ENCODE measurements at regions not wholly inside any gene's neighbourhood (a gene's known extent, or its start where the extent isn't known, plus 50 kb on each side); places are given as distances from the start of the nearest gene placed in this dataset.

DNA sequence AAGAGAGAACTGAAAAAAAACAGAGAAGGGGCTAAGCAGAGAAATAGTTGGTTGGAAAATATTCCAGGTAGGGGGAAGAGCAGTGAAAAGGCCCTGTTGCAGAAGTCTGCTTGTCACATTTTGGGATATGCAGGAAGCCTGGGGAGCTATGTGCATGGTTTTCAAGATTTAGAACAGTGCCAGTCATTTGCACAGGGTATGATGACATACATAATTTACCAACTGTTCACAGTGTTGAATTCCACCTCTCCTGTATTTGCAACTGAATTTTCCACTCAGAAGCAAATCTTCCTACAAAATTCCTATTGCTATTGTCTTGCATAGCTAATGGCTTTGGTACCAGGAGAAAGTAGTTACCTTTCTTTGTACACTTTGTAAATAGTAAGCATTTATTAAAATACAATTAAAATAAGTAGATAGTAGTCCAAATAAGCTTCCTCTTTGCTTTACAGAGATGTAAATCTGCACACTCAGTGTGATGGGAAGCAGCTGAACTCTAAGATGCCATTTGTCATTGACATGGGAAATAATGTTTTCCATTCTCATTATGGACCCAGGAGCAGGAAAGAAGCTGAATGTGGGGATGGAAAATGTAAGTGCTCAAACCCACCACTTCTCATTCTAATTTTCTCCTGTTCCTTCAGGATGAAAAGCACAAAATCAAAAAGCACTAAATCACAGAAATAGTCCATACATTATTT lies 177.4 kb downstream of the BTG1 start:
- Mint-ChIP-seq H3K27me3 (no peaks in the 10 kb centered on the region), H3K27ac (no peak overlapping the region), H3K4me3 (no peak overlapping the region), H3K4me1 (ENCODE audit: low read depth) (peaks cover 2% of the 10 kb centered on the region), H3K9me3 (peaks cover 2% of the 10 kb centered on the region), H3K36me3 (ENCODE audit: low read depth) (no peaks in the 10 kb centered on the region)
- ChIA-PET CTCF (no interaction called here), POLR2A (interaction anchor here (0.6 to 0.7 kb wide), 2 partner anchors 431 to 646 kb away, joined by 3 read pairs; no protein-coding TSS in a partner anchor)
- ATAC-seq, result no peak
- no peak for DNase-seq
- TF ChIP-seq, protein P1, sequence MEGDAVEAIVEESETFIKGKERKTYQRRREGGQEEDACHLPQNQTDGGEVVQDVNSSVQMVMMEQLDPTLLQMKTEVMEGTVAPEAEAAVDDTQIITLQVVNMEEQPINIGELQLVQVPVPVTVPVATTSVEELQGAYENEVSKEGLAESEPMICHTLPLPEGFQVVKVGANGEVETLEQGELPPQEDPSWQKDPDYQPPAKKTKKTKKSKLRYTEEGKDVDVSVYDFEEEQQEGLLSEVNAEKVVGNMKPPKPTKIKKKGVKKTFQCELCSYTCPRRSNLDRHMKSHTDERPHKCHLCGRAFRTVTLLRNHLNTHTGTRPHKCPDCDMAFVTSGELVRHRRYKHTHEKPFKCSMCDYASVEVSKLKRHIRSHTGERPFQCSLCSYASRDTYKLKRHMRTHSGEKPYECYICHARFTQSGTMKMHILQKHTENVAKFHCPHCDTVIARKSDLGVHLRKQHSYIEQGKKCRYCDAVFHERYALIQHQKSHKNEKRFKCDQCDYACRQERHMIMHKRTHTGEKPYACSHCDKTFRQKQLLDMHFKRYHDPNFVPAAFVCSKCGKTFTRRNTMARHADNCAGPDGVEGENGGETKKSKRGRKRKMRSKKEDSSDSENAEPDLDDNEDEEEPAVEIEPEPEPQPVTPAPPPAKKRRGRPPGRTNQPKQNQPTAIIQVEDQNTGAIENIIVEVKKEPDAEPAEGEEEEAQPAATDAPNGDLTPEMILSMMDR (IDR thresholded peaks at IDR 0.05), result no peak
- intact Hi-C loops (cut with micrococcal nuclease), result no loop called here

DNA sequence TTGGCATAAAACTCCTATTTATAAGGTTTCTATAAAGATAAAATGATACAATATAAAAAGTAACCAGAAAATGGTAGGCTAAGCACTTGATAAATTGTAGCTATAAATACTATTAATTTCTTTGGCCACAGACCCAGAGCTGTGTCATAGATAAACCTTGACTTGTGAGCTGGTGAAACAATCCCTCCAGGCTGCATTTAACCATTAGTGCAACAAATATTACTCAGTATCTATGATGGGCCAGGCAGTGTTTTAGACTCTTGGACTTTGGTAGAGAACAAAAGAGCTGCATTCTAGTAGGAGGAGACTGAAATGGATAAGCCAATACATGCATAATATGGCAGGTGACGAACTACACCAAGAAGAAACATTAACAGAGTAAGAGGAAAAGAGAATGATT lies 178.1 kb downstream of the BTG1 start:
- no peak for ATAC-seq

DNA sequence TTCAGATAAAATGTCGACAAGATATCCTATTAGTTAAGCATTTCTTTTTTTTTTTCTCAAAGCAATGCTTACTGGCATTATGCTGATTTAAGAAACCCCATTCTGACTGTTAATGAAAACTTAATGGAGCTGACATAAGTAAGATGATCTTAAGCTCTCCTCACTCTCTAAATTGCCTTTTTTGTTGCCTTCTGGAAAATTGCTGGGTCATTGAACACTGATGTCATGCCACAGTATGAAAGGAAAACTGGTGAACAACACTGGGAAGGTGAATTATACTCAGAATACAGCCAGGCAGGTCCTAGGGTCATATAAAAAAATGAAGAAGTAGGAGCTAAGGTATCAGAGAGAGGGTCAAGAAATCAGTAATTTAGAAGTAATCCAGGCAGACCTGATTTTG lies 179.9 kb downstream of the BTG1 start:
- ChIA-PET CTCF (interaction anchor here (0.8 to 1.1 kb wide), 2 partner anchors 14 to 21 kb away, joined by 3 read pairs; no protein-coding TSS in a partner anchor), POLR2A (no interaction called here)
- DNase-seq (no peak), ATAC-seq (no peak)
- H3K4me3 Mint-ChIP-seq, result no peak overlapping the region
- no peaks in the 10 kb centered on the region for H3K27me3 Mint-ChIP-seq
- peaks cover 3% of the 10 kb centered on the region for H3K36me3 Mint-ChIP-seq (ENCODE audit: low read depth)
- no peak overlapping the region for H3K27ac Mint-ChIP-seq
- H3K4me1 Mint-ChIP-seq (ENCODE audit: low read depth), result peaks cover 2% of the 10 kb centered on the region
- H3K9me3 Mint-ChIP-seq, result peaks cover 2% of the 10 kb centered on the region
- TF ChIP-seq, protein P1 (IDR thresholded peaks at IDR 0.05), result no peak
- intact Hi-C loops (cut with micrococcal nuclease), result no loop called here

More for the DNA sequence above, 178.1 kb downstream of the BTG1 start:
- peaks cover 2% of the 10 kb centered on the region for H3K9me3 Mint-ChIP-seq
- H3K27ac Mint-ChIP-seq, result no peak overlapping the region
- no peaks in the 10 kb centered on the region for H3K36me3 Mint-ChIP-seq (ENCODE audit: low read depth)
- DNase-seq, result no peak
- TF ChIP-seq, protein P1 (IDR thresholded peaks at IDR 0.05), result no peak
- ChIA-PET POLR2A (no interaction called here), CTCF (no interaction called here)
- intact Hi-C loops (cut with micrococcal nuclease), result no loop called here
- H3K4me1 Mint-ChIP-seq (ENCODE audit: low read depth), result peaks cover 2% of the 10 kb centered on the region
- no peaks in the 10 kb centered on the region for H3K27me3 Mint-ChIP-seq
- H3K4me3 Mint-ChIP-seq, result no peak overlapping the region

DNA sequence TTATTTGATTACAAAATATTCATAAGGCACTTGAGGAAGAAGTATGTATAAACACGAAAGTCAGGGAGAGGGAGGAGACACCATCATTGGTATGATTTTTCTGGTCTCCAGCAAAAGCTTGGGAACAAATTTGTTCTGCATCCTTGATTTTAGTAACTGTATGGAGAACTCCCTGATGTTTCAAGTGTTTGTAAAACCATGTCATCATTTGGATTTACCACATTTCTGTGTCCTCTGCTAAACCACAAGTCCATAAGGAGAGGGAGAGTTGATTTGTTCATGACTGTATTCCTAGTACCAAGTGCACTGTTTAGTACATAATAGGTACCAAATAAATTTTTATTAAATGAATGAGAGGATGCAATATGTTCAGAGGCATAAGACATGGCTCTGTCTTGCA lies 181.1 kb downstream of the BTG1 start:
- H3K9me3 Mint-ChIP-seq, result peaks cover 2% of the 10 kb centered on the region
- no peak overlapping the region for H3K27ac Mint-ChIP-seq
- peaks cover 2% of the 10 kb centered on the region for H3K4me1 Mint-ChIP-seq (ENCODE audit: low read depth)
- peaks cover 4% of the 10 kb centered on the region for H3K36me3 Mint-ChIP-seq (ENCODE audit: low read depth)
- TF ChIP-seq, protein P1 (IDR thresholded peaks at IDR 0.05), result no peak
- ChIA-PET POLR2A (no interaction called here), CTCF (interaction anchor here (1.3 kb wide), 1 partner anchor 15 kb away, joined by 3 read pairs; no protein-coding TSS in a partner anchor)
- no peak overlapping the region for H3K4me3 Mint-ChIP-seq
- DNase-seq, result no peak
- H3K27me3 Mint-ChIP-seq, result no peaks in the 10 kb centered on the region
- no peak for ATAC-seq
- intact Hi-C loops (cut with micrococcal nuclease), result no loop called here

DNA sequence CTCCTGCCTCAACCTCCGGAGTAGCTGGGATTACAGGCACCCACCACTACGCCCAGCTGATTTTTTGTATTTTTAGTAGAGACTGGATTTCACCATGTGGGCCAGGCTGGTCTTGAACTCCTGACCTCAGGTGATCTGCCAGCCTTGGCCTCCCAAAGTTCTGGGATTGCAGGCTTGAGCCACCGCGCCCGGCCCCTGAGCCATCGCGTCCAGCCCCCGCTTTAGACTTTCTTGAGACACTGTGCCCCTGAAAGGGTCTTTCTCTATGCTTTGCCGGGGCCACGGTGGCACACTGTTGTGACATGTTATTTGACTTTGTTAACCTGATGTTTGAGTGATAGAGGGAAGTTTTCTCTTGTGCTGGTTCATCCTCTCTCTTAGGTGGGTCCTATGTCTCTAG lies 186.4 kb downstream of the BTG1 start:
- TF ChIP-seq, protein P1 (IDR thresholded peaks at IDR 0.05), result no peak
- H3K36me3 Mint-ChIP-seq (ENCODE audit: low read depth), result peaks cover 8% of the 10 kb centered on the region
- ATAC-seq (no peak), DNase-seq (no peak)
- H3K4me1 Mint-ChIP-seq (ENCODE audit: low read depth), result no peaks in the 10 kb centered on the region
- ChIA-PET CTCF (no interaction called here), POLR2A (no interaction called here)
- H3K4me3 Mint-ChIP-seq, result no peak overlapping the region
- intact Hi-C loops (cut with micrococcal nuclease), result no loop called here
- H3K9me3 Mint-ChIP-seq, result peaks cover 12% of the 10 kb centered on the region
- no peaks in the 10 kb centered on the region for H3K27me3 Mint-ChIP-seq
- no peak overlapping the region for H3K27ac Mint-ChIP-seq

All from activated CD8-positive, alpha-beta T cell treated with anti-CD3 and anti-CD28 coated beads for 36 hours (primary cell).